Activated naive CD4-positive, alpha-beta T cell treated with anti-CD3 and anti-CD28 coated beads, Interleukin-2, amount 50 U/mL, for 72 hours (primary cell): ENCODE measurements at regions not wholly inside any gene's neighbourhood (a gene's known extent, or its start where the extent isn't known, plus 50 kb on each side); places are given as distances from the start of the nearest gene placed in this dataset.
"Not testable (repeated sequence)": the region's sequence is repeated elsewhere in the genome, so short reads cannot be mapped to it uniquely, and the experiment has no call there.

Source experiments
- ATAC-seq, 2 donors: fragments of 150-1000 bp; cut with Tn5 transposase; 2 replicates each; pipeline ENCODE4 v1.10.0; 2021; ENCODE audit warnings: mild to moderate bottlenecking in 2 of 2, moderate library complexity in 2 of 2
- DNase-seq, 2 donors: peaks; one replicate each; pipeline ENCODE4 v3.0.0; 2021 to 2022; ENCODE audit warnings: low spot score in 2 of 2
- H3K27ac Mint-ChIP-seq, 2 donors: one replicate each; pipeline ENCODE4 v1.8.0; 2022; ENCODE audit warnings: mild to moderate bottlenecking in 2 of 2, mixed read lengths in 2 of 2
- H3K36me3 Mint-ChIP-seq, 2 donors: one replicate each; pipeline ENCODE4 v1.8.0; 2022; ENCODE audit warnings: mixed read lengths in 2 of 2
- H3K9me3 Mint-ChIP-seq, 2 donors: one replicate each; pipeline ENCODE4 v1.8.0; 2022; ENCODE audit warnings: mixed read lengths in 2 of 2

- no peak for DNase-seq
- Mint-ChIP-seq H3K9me3 (no peaks in the 10 kb centered on the region), H3K36me3 (no peaks in the 10 kb centered on the region), H3K27ac (no peak overlapping the region)
- no peak for ATAC-seq
Measured at GRCh38 chr1:90319918-90320317, 325.0 kb downstream of the ZNF326 start.

- Mint-ChIP-seq H3K27ac (no peak overlapping the region), H3K36me3 (no peaks in the 10 kb centered on the region), H3K9me3 (no peaks in the 10 kb centered on the region)
- no peak for DNase-seq
- no peak for ATAC-seq
Measured at GRCh38 chr1:90318431-90318830, 323.5 kb downstream of the ZNF326 start.

GRCh38 chr1:90317628-90318027 is 322.7 kb downstream of the ZNF326 start:
- no peaks in the 10 kb centered on the region for H3K9me3 Mint-ChIP-seq
- ATAC-seq (no peak), DNase-seq (no peak)
- no peak overlapping the region for H3K27ac Mint-ChIP-seq
- no peaks in the 10 kb centered on the region for H3K36me3 Mint-ChIP-seq

- ATAC-seq (no peak), DNase-seq (no peak)
- H3K36me3 Mint-ChIP-seq: no peaks in the 10 kb centered on the region
- no peaks in the 10 kb centered on the region for H3K9me3 Mint-ChIP-seq
- H3K27ac Mint-ChIP-seq: no peak overlapping the region
Measured at GRCh38 chr1:90314533-90314932, 319.6 kb downstream of the ZNF326 start.

- Mint-ChIP-seq H3K36me3 (no peaks in the 10 kb centered on the region), H3K27ac (no peak overlapping the region), H3K9me3 (no peaks in the 10 kb centered on the region)
- DNase-seq: no peak
- no peak for ATAC-seq
Measured at GRCh38 chr1:90313778-90314177, 318.9 kb downstream of the ZNF326 start.

GRCh38 chr1:90309806-90310205 is 314.9 kb downstream of the ZNF326 start:
- no peak overlapping the region for H3K27ac Mint-ChIP-seq
- no peaks in the 10 kb centered on the region for H3K36me3 Mint-ChIP-seq
- ATAC-seq (no peak), DNase-seq (no peak)
- H3K9me3 Mint-ChIP-seq: peaks cover 0 to 4% of the 10 kb centered on the region in 2 donors

GRCh38 chr1:90308421-90308820 is 313.5 kb downstream of the ZNF326 start:
- no peaks in the 10 kb centered on the region for H3K36me3 Mint-ChIP-seq
- no peak for ATAC-seq
- peaks cover 1 to 4% of the 10 kb centered on the region in 2 donors for H3K9me3 Mint-ChIP-seq
- no peak for DNase-seq
- H3K27ac Mint-ChIP-seq: no peak overlapping the region

GRCh38 chr1:90305577-90305976 is 310.7 kb downstream of the ZNF326 start:
- peaks cover 4 to 7% of the 10 kb centered on the region in 2 donors for H3K9me3 Mint-ChIP-seq
- no peaks in the 10 kb centered on the region for H3K36me3 Mint-ChIP-seq
- ATAC-seq (no peak), DNase-seq (no peak)
- H3K27ac Mint-ChIP-seq: no peak overlapping the region

- ATAC-seq (no peak), DNase-seq (no peak)
- no peak overlapping the region for H3K27ac Mint-ChIP-seq
- H3K9me3 Mint-ChIP-seq: peaks cover 0 to 4% of the 10 kb centered on the region in 2 donors
- H3K36me3 Mint-ChIP-seq: no peaks in the 10 kb centered on the region
Measured at GRCh38 chr1:90296327-90296726, 301.4 kb downstream of the ZNF326 start.

- ATAC-seq (no peak), DNase-seq (no peak)
- H3K9me3 Mint-ChIP-seq: peaks cover 0 to 4% of the 10 kb centered on the region in 2 donors
- no peaks in the 10 kb centered on the region for H3K36me3 Mint-ChIP-seq
- no peak overlapping the region for H3K27ac Mint-ChIP-seq
Measured at GRCh38 chr1:90295534-90295933, 300.6 kb downstream of the ZNF326 start.

- Mint-ChIP-seq H3K27ac (no peak overlapping the region), H3K9me3 (peaks cover 0 to 7% of the 10 kb centered on the region in 2 donors), H3K36me3 (no peaks in the 10 kb centered on the region)
- no peak for DNase-seq
- ATAC-seq: no peak
Measured at GRCh38 chr1:90291431-90292216, 296.7 kb downstream of the ZNF326 start.

GRCh38 chr1:90282811-90283210 is 287.9 kb downstream of the ZNF326 start:
- no peak for ATAC-seq
- DNase-seq: no peak

GRCh38 chr1:90281886-90282285 is 287.0 kb downstream of the ZNF326 start:
- not testable (repeated sequence) for H3K9me3 Mint-ChIP-seq, DNase-seq, H3K27ac Mint-ChIP-seq, H3K36me3 Mint-ChIP-seq, ATAC-seq

More at GRCh38 chr1:90282811-90283210, 287.9 kb downstream of the ZNF326 start:
- Mint-ChIP-seq H3K36me3 (no peaks in the 10 kb centered on the region), H3K27ac (no peak overlapping the region), H3K9me3 (no peaks in the 10 kb centered on the region)

GRCh38 chr1:90277270-90277669 is 282.4 kb downstream of the ZNF326 start:
- no peak for DNase-seq
- no peaks in the 10 kb centered on the region for H3K36me3 Mint-ChIP-seq
- H3K9me3 Mint-ChIP-seq: no peaks in the 10 kb centered on the region
- ATAC-seq: no peak
- no peak overlapping the region for H3K27ac Mint-ChIP-seq

GRCh38 chr1:90274376-90274775 is 279.5 kb downstream of the ZNF326 start:
- ATAC-seq (no peak), DNase-seq (no peak)
- Mint-ChIP-seq H3K9me3 (no peaks in the 10 kb centered on the region), H3K36me3 (no peaks in the 10 kb centered on the region), H3K27ac (no peak overlapping the region)

GRCh38 chr1:90273241-90273774 is 278.4 kb downstream of the ZNF326 start:
- H3K9me3 Mint-ChIP-seq: no peaks in the 10 kb centered on the region
- no peak for ATAC-seq

GRCh38 chr1:90262791-90263190 is 267.9 kb downstream of the ZNF326 start:
- ATAC-seq: no peak
- DNase-seq: no peak
- no peaks in the 10 kb centered on the region for H3K9me3 Mint-ChIP-seq
- H3K27ac Mint-ChIP-seq: no peak overlapping the region
- no peaks in the 10 kb centered on the region for H3K36me3 Mint-ChIP-seq

More at GRCh38 chr1:90273241-90273774, 278.4 kb downstream of the ZNF326 start:
- H3K36me3 Mint-ChIP-seq: no peaks in the 10 kb centered on the region
- no peak for DNase-seq
- H3K27ac Mint-ChIP-seq: no peak overlapping the region

GRCh38 chr1:90262286-90262685 is 267.4 kb downstream of the ZNF326 start:
- ATAC-seq (no peak), DNase-seq (no peak)
- no peak overlapping the region for H3K27ac Mint-ChIP-seq
- H3K36me3 Mint-ChIP-seq: no peaks in the 10 kb centered on the region
- H3K9me3 Mint-ChIP-seq: no peaks in the 10 kb centered on the region
